HL-60 (cell line): ENCODE measurements at regions not wholly inside any gene's neighbourhood (a gene's known extent, or its start where the extent isn't known, plus 50 kb on each side); places are given as distances from the start of the nearest gene placed in this dataset.

ENCODE experiments used
- DNase-seq, 2 experiments: peaks; one replicate each; pipeline ENCODE4 v3.0.0-alpha.2; 2010 to 2020; ENCODE audit warnings: low read depth in 1 of 2, low spot score in 1 of 2
- H3K27ac ChIP-seq: fragments of 250-450 bp; sonication (Bioruptor Pico); replicated peaks from 2 replicates; pipeline ENCODE4 v1.5.1; 2020; ENCODE audit warnings: mild to moderate bottlenecking, moderate library complexity
- H3K27me3 ChIP-seq: fragments of 250-450 bp; sonication (Bioruptor Pico); 2 replicates; pipeline ENCODE4 v1.5.1; 2021; ENCODE audit warnings: mild to moderate bottlenecking, moderate library complexity; ENCODE audit not compliant: insufficient read depth, poor library complexity, severe bottlenecking
- H3K4me3 ChIP-seq: replicated peaks from 2 replicates; pipeline ENCODE4 v1.5.1; 2011; ENCODE audit warnings: mild to moderate bottlenecking, control low read depth, low read length; ENCODE audit not compliant: insufficient read depth
- CTCF ChIP-seq: IDR thresholded peaks from one replicate; pipeline ENCODE4 v1.5.1; 2011; ENCODE audit warnings: low read length, control low read depth, inconsistent platforms; ENCODE audit not compliant: insufficient read depth
- GABPA ChIP-seq: IDR thresholded peaks from 2 replicates; pipeline ENCODE4 v1.6.1; 2012; ENCODE audit warnings: low read depth
- POLR2AphosphoS5 ChIP-seq: IDR thresholded peaks from 2 replicates; pipeline ENCODE4 v1.6.1; 2012; ENCODE audit warnings: low read depth
- SPI1 ChIP-seq: IDR thresholded peaks from 2 replicates; pipeline ENCODE4 v1.6.1; 2012; ENCODE audit warnings: low read depth, mild to moderate bottlenecking, borderline replicate concordance
- TF ChIP-seq, protein P1 (sequence below): IDR thresholded peaks from 2 replicates; pipeline ENCODE4 v1.6.1; 2012; ENCODE audit warnings: low read depth; ENCODE audit not compliant: insufficient replicate concordance

GRCh38 chr15:47945872-47946650 lies 174.7 kb upstream of the SLC24A5 start:
- Histone ChIP-seq H3K27me3 (no peaks in the 10 kb centered on the region), H3K27ac (peak overlapping the region; percentile 36), H3K4me3 (no peak overlapping the region)
- DNase-seq, result no peak
- TF ChIP-seq POLR2AphosphoS5, result no peak
- TF ChIP-seq, protein P1, sequence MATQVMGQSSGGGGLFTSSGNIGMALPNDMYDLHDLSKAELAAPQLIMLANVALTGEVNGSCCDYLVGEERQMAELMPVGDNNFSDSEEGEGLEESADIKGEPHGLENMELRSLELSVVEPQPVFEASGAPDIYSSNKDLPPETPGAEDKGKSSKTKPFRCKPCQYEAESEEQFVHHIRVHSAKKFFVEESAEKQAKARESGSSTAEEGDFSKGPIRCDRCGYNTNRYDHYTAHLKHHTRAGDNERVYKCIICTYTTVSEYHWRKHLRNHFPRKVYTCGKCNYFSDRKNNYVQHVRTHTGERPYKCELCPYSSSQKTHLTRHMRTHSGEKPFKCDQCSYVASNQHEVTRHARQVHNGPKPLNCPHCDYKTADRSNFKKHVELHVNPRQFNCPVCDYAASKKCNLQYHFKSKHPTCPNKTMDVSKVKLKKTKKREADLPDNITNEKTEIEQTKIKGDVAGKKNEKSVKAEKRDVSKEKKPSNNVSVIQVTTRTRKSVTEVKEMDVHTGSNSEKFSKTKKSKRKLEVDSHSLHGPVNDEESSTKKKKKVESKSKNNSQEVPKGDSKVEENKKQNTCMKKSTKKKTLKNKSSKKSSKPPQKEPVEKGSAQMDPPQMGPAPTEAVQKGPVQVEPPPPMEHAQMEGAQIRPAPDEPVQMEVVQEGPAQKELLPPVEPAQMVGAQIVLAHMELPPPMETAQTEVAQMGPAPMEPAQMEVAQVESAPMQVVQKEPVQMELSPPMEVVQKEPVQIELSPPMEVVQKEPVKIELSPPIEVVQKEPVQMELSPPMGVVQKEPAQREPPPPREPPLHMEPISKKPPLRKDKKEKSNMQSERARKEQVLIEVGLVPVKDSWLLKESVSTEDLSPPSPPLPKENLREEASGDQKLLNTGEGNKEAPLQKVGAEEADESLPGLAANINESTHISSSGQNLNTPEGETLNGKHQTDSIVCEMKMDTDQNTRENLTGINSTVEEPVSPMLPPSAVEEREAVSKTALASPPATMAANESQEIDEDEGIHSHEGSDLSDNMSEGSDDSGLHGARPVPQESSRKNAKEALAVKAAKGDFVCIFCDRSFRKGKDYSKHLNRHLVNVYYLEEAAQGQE, result no peak
- TF ChIP-seq CTCF, result no peak
- no peak for TF ChIP-seq SPI1
- TF ChIP-seq GABPA, result no peak

GRCh38 chr15:47949815-47950214 lies 171.0 kb upstream of the SLC24A5 start:
- no peaks in the 10 kb centered on the region for H3K27me3 ChIP-seq
- no peak overlapping the region for H3K4me3 ChIP-seq
- TF ChIP-seq CTCF (no peak), SPI1 (no peak), POLR2AphosphoS5 (no peak), GABPA (no peak)
- TF ChIP-seq, protein P1, result no peak
- no peak for DNase-seq
- H3K27ac ChIP-seq, result no peak overlapping the region

- no peak overlapping the region for H3K4me3 ChIP-seq
- TF ChIP-seq POLR2AphosphoS5, result no peak
These were observed 170.3 kb upstream of the SLC24A5 start for GRCh38 chr15:47950447-47950846.

GRCh38 chr15:47951781-47952180 lies 169.0 kb upstream of the SLC24A5 start:
- TF ChIP-seq, protein P1, result no peak
- TF ChIP-seq GABPA (no peak), CTCF (no peak), SPI1 (no peak), POLR2AphosphoS5 (no peak)
- no peaks in the 10 kb centered on the region for H3K27me3 ChIP-seq
- no peak overlapping the region for H3K4me3 ChIP-seq
- no peak overlapping the region for H3K27ac ChIP-seq
- no peak for DNase-seq

More at GRCh38 chr15:47950447-47950846, 170.3 kb upstream of the SLC24A5 start:
- no peak overlapping the region for H3K27ac ChIP-seq
- H3K27me3 ChIP-seq, result no peaks in the 10 kb centered on the region
- DNase-seq, result no peak
